ELR (cell line): ENCODE measurements at regions not wholly inside any gene's neighbourhood (a gene's known extent, or its start where the extent isn't known, plus 50 kb on each side); places are given as distances from the start of the nearest gene placed in this dataset.
"Not testable (repeated sequence)": the region's sequence is repeated elsewhere in the genome, so short reads cannot be mapped to it uniquely, and the experiment has no call there.

Source experiments
- DNase-seq: peaks from one replicate; pipeline ENCODE4 v3.0.0-alpha.2; 2015; ENCODE audit warnings: low read depth

GRCh38 chr6:85128256-85128655 lies 321.6 kb upstream of the NT5E start:
- DNase-seq = not testable (repeated sequence)

GRCh38 chr6:85127696-85128243 lies 322.1 kb upstream of the NT5E start:
- DNase-seq = no peak

GRCh38 chr6:85127168-85127498 lies 322.8 kb upstream of the NT5E start:
- no peak for DNase-seq

- peak; percentile 68 for DNase-seq
These were observed 323.3 kb upstream of the NT5E start for GRCh38 chr6:85126485-85127167.

GRCh38 chr6:85125526-85125925 lies 324.4 kb upstream of the NT5E start:
- no peak for DNase-seq

GRCh38 chr6:85124472-85125354 lies 325.2 kb upstream of the NT5E start:
- no peak for DNase-seq

- DNase-seq = no peak
These were observed 328.7 kb upstream of the NT5E start for GRCh38 chr6:85121158-85121557.

- no peak for DNase-seq
These were observed 331.1 kb upstream of the NT5E start for GRCh38 chr6:85118652-85119235.

GRCh38 chr6:85118233-85118632 lies 331.6 kb upstream of the NT5E start:
- DNase-seq = no peak

GRCh38 chr6:85116475-85116874 lies 333.4 kb upstream of the NT5E start:
- no peak for DNase-seq

GRCh38 chr6:85115876-85116275 lies 334.0 kb upstream of the NT5E start:
- DNase-seq = no peak

GRCh38 chr6:85115376-85115775 lies 334.5 kb upstream of the NT5E start:
- no peak for DNase-seq

- no peak for DNase-seq
These were observed 335.3 kb upstream of the NT5E start for GRCh38 chr6:85114581-85114935.

GRCh38 chr6:85113934-85114580 lies 335.8 kb upstream of the NT5E start:
- DNase-seq = peak; percentile 2

GRCh38 chr6:85112540-85112939 lies 337.3 kb upstream of the NT5E start:
- no peak for DNase-seq

GRCh38 chr6:85111481-85112011 lies 338.3 kb upstream of the NT5E start:
- DNase-seq = no peak

- no peak for DNase-seq
These were observed 338.9 kb upstream of the NT5E start for GRCh38 chr6:85110943-85111342.

- no peak for DNase-seq
These were observed 342.2 kb upstream of the NT5E start for GRCh38 chr6:85107701-85108100.

- peak; percentile 2 for DNase-seq
These were observed 332.6 kb upstream of the TBX18 start for GRCh38 chr6:85096976-85097375.

GRCh38 chr6:85092226-85092625 lies 327.8 kb upstream of the TBX18 start:
- DNase-seq = no peak

GRCh38 chr6:85089255-85089654 lies 324.9 kb upstream of the TBX18 start:
- no peak for DNase-seq

GRCh38 chr6:85085875-85086274 lies 321.5 kb upstream of the TBX18 start:
- DNase-seq = no peak
